Tongue (tissue), 1 donor: ENCODE measurements at regions not wholly inside any gene's neighbourhood (a gene's known extent, or its start where the extent isn't known, plus 50 kb on each side); places are given as distances from the start of the nearest gene placed in this dataset.

ENCODE experiments used
- DNase-seq: peaks from one replicate; pipeline ENCODE4 v3.0.0-alpha.2; 2015

DNA sequence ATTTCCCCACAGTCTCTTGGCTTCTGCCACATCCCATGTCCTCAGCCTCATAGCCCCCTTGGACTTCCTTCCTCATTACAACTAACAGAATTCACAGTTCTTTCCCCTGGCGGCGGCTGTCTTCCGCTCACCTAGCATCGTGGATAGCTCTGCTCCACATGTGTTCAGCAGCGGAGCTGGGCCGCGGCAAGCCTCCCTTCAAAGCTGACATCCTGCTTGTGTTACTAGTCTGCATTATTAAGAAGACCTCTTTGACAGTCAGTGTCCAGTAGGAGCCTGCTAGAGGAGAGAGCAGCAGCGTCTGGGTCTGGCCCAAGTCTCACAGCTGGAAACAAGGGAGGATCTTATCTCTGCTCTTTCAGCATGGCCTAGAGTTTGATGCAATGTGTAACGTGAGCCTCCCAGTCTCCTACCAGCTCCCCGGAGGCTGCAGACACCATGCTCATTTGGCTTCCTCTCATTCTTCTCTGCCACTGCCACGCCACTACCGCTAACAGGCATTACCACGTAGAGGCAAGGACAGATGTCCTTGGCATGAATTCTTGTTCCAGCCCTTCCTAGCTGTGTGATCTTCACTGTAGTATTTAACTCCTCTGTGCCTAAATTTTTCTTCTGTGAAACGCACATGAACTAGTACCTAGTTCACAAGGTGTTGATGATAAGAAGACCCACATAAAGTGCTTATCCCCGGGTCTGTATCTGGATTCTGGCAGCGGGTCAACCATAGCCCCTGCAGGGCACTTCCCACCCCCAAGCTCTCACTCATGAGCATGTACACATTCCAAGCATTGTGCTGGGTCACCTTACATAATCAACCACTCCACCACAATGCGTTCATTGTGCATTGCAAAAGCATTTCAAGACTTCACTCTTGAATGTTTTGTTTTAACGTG is 107.1 kb upstream of the BACH2 start:
- peak; percentile 82 for DNase-seq

DNA sequence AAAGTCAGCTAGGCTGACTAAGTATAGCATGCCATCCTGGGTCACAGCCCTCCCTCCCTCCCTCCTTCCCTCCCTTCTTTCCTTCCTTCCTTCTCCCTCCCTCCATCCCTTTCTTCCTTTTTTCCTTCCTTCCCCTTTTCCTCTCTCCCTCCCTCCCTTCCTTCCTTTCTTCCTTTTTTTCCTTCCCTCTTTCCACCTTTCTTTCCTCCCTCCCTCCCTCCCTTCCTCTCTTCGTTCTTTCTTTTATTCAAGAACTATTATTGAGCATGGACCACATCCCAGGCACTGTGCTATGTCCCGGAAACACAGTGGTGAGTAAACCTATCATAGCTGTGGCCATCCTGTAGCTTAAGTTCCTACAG is 106.2 kb upstream of the BACH2 start:
- DNase-seq = no peak

DNA sequence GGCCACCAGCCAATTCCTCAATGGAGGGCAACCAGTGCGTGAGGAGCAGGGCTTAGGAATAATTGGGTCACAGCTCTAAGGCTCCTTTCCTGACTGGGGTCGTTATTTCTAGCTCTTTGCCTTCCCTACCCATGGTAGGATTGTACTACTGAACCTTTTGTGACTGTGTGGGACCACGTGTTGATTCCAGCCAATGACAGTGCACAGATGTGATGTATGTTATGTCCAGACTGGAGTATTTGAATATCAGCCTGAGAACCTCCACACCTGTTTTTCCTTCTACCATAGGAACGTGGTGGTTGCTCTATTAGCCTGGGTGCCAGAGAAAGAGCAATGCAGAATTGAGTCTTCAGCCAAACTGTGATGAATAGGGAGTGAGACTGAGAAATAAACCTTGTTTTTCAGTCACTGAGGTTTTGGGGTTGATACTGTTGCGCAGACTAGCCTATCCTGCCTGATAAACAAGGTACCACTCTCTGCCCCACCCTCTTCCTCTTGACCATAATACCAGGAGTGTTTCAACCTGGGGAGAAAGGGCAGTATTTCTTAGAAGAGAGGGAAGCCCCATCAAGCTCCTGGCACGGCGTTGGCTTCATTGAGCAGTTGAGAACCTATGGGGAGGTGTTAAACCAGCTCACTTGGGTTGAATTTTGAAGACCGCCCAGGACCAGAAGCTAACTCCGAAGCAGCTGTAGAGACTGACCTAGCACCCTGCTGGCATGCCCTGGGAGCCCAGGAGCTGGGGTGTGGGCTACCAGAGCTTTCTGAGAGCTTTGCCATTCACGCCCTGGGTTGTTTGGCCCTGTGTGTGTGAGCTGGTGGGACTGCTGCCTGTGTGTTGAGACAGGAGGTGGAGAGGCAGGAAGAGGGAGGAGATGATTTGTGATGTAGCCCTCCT is 105.5 kb upstream of the BACH2 start:
- DNase-seq = no peak

DNA sequence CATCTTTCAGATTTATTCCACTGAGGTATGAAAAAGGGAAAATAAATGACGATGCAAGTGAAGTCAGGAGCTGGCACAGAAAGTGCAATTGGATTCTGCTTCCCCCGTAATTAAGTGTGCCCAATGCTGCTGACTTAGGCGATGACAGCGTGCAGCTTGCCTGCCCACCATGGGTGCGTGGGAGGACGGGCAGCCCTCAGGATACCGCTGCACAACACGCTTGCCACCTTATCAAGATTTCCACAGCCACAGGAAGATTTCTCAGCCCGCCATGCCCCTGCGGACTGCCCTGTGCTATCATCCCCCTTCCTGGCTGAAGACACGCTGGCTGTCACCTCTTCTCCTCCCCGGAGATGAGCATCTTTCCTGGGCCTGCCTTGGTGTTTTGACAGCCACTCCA is 103.3 kb upstream of the BACH2 start:
- DNase-seq = peak; percentile 47

DNA sequence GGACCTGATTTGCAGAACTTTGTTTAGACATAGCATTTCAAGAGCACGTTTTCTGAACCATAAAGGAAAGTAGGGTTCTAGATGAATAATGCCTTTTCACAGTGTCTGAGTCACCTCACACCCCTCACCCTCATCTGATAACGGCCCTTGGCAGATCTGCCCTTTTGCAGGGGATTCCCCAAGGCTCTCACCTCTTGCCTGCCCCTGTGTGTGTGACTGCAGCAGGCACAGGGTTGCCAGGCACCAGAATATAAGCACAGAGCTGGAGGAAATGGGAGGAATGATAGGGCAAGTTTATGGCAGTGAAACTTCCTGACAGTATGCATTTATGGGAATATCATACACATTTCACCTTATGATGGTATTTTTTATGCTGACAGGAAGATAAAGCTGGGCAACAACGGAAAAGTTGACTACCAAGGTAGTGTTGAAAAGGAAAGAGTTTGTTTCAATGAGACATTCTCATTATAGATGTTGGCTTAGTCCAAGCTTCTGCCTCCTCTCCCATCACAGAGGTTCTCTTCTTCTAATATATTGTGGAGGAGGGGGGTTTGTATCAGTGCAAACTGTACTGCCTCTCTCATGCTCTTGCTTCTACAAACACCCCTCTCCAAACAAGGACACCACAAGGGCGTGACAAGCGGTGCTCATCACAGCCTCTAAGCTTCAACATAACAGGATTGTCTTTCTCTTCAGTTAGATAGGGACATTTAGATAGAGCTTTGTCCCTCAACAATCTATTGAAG is 101.5 kb upstream of the BACH2 start:
- DNase-seq = no peak

DNA sequence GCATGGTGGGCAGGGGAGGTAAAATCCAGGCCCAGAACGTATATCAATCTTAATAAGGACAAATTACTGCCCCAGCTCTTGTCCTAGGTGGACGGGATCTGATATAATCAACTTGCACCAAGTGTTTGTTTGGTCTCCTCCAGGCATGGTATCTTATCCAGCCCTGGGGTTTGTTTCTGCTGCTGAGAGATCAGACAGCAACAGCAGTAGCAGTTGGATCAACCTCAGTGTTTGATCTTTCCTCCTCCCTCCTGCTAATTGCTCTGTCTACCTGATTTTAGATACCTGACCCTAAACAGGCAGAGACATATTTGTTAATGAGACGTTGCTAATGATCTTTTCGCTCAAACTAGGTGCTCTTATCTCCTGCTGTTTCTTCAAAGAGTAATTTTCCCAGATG is 100.4 kb upstream of the BACH2 start:
- DNase-seq = no peak

DNA sequence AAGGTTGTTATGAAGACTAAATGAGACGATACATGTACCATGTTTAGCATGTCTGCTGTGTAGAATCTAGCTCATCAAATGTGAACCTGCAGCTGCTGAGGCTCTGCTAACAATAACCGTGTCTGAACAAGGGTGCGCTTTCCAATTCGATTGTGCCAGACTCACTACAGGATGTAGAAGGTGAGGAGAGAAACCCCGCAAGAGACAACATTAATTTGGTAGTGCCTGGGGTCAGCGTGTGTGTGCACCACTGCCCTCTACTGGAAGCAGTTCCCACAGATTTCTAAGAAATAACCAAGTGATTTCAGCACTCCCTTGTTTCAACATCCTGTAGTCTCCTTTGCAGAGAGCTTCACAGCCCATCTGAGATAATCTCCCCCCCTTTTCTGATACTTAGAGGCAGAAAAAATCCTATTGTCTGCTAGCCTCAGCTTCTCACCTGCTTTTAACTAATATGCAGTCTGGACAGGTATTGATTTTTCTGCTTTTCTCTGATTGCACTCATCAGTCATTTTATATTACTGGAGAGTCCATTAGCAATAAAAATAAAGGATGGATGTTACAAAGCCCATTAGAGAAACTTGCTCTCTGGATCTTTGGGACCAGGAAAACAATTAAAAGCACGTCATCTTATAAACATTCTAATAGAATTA is 96.7 kb upstream of the BACH2 start:
- peak; percentile 80 for DNase-seq

DNA sequence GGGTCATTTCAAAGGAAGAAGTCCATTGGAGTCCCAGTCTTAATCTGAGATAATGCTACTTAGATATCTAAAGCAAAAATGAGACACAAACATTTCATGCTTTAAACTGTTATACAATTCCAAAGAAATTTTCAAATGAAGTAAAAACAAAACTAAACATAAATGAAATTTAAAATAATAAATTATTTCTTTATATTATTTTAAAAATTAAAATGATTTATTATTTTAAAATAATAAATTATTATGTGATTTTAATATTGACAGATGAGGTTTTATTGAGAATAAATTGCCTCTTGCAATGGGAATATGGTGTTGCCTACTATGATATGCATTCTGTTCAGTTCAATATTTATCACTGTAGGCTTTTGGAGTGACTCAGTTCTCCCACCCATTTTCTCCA is 93.7 kb upstream of the BACH2 start:
- no peak for DNase-seq

DNA sequence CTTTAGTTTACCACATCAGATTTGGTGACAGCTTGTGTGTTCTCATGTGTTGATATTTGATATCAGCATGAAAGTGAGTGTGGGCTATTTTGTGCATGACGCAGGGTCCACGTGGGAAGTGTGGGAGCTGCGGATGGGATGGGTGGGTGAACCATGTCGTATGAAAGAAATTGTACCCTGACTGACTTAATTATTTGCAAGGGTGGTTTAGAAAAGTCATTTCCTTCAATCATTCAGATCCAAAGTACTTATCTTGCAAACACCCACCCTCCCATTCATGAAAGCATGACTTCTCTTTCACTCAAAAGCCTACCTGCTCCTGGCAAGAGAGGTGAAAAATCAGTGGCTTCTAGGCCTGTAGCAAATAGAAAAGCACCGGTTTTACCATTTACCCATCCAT is 91.8 kb upstream of the BACH2 start:
- no peak for DNase-seq

DNA sequence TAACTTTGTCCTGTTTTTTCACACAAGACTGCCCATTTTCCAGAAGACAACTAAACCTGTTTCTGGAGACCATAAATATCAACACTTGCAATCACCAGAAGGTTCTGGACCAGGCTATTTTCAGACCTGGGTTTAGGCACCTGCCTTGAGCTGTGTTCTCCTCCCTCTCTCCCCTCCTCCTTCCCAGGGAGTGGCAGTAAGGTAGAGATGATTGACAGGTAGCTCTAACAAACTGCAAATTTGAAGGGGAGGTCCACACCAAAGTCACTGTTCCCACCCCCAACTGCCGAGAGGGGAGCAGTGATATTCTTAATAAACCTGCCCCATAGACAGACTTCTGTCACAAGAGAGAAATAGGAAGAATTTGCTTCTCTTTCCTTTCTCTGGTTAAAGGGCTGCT is 91.2 kb upstream of the BACH2 start:
- no peak for DNase-seq

DNA sequence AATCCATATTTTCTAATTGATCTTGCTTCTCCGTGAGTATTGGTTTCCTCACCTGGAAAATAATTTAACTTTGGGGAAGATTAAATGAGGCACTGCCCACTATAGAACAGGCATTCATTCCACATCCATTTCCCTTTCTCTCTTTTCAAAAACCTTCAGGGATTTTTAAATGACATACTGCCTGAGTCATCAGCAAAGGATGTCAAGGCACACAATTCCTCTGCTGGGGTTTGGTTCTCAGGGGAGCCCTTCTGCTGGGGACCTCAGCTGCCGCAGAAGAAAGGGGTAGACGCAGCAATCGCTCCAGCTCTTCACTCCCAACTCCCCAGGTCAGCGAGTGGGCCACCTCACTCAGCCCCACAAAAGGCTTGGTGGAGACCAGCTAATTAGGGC is 90.7 kb upstream of the BACH2 start:
- no peak for DNase-seq

DNA sequence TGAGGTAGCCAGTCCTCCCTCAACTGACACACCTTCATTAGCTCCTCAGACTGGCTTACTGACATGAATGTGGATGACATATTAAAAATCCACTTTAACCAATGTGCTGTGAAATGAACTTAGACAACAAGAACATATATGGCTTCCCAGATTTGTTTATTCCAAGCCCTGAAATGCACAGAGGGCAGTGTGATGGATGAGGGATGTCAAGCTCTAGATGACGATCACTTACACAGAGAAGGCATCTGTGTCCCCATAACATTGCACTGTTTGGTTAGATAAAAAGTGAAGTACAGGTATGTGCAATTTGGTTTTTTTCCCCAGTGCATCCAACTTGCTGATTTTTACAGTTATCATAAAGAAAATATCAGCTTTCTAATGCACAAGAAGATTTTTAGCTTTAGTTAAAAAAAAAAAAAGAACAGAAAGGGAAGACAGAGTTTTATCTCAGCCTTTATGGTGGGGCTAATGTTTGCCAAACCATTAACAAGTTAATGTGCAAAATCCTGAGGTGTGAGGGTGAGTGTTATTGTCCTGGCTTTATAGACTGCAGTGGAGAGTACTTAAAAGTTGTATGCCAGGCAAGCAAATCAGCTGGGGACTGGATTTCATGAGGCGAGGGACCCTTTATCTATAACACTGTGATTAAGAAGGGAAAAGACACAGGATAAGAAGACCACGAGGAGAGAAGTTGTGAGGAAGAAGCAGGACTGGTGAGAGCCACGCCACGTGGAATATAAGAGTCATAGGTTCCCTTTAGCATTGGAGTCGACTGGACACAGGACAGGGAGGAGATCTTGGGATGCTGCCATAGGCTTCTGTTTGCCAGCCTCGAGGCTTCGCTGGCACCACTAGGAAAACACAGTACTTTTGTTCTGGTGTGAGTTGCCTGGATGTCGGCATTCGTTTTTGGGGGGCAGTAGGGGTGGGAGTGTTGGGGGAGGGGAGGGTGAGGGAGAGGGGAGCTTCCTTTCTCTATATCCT is 90.0 kb upstream of the BACH2 start:
- no peak for DNase-seq

DNA sequence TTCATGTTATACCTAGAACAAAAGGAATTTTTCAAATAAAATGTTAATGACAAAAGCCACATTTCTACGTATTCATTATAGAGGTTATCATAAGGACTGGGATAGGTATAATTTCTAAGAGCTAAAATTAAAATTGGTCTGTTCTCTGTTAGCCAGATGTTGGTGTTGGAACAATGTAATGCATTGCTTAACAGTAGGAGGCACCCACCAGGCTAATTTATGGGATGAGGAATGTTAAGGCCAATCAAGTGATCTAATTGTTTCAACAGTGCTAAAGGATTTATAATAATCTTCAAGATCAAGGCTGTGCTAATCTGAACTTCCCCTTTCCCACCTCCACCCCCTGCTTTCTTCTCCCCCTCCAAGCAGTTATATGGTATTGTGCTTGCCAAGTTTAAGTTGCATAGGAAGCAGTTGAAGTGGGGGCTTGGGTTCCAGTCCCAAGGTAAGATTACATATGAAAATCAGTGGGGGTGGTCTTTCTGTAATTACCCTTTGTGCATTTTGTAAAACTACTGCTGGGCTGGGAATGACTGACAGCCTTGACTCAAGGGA is 89.2 kb upstream of the BACH2 start:
- no peak for DNase-seq

DNA sequence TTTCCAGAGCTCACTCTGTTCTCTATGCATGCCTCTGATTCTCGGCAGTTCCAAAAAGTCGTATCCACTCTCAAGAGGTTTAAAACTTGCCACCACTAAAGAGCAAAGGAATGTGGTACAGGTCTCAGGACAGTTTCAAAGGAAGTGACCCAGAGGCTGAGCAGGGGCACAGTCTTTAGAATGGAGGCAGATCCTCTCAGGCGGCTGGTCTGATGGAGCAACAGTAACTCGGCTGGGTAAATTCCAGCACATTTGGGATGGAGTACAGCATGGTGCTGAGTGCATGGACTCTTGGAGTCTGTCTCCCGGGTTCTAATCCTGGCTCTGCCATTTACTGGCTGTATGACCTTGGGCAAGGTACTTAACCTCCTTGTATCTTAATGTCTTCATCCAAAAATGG is 88.1 kb upstream of the BACH2 start:
- no peak for DNase-seq

DNA sequence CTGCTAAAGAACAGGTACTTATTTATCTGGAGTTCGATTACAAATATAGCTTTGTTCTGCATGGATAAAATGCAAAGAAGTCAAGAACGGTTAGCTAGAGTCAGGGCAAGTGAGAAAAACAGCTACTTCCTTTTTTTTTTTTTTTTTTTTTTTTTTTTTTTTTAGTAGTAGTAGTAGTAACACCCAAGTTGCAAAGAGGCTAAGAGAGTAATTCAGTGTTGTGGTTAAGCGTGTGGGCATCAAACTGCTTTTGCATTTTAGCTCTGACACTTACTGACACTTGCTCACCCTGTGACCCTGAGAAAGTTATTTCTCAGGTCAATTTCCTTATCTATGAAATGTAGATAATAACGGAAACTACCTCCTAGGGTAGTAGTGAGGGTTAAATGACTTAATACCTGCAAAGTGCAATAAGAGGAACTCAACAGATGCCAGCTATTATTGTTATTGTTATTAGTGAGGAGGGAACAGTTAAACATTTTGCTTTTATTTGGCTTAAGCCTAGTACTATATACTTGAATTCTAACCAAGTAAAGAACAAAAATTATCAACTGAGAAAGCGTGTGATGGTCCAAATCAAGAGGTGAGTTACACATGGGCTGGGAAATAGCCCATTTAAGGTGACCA is 86.7 kb upstream of the BACH2 start:
- DNase-seq = no peak

DNA sequence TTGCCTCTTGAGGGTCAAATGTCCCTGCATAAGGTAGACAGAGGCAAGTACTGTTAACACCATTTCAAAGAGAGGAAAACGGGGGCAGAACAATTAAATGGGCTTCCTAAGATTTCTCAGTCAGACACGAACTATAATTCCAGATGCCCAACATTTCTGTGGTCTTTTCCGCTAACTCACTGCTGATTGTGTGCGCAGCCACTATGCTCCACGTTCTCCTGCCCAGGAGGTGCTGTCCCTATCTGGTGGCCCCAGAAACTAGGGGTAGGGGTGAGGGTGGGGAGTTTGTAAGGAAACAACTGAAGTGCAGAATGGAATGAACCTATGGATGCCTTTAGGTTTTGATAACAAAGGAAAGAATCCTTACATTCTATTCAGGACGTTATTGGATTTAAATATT is 86.1 kb upstream of the BACH2 start:
- no peak for DNase-seq

DNA sequence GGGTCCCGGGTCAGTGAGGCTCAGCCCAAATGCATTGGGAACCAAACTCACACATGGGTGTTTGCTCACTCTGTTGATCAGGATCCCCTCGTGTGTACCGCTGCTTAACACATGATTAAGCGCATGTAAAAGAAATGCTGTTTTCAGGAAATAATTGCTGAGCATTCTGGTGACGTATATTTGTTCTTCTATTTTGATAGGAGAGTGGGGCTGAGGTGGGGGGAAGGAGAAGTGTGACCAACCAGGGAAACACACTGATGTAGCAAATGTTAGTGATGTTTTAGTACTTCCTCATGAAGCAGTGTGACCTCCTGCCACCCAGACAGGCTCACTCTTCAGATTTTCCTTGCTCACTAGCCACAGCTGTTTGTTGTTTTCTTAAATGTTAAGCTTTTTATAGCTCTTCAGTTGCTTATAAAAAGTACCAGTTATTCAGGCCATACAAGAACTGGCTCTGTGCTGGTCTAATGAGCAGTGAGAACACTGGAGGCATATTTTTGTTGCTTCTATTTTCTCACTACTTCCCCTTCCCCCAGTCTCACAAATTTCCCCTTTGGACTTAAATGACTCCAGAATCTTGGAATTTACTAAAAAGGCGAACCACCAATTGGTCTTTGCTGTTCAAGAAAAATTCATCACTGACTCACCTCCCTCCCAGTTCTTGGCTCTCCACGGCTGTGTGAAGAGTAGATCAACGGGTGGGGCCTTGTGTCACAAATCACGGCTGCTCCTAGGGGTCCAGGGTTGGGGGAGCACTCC is 79.2 kb upstream of the BACH2 start:
- peak; percentile 12 for DNase-seq

DNA sequence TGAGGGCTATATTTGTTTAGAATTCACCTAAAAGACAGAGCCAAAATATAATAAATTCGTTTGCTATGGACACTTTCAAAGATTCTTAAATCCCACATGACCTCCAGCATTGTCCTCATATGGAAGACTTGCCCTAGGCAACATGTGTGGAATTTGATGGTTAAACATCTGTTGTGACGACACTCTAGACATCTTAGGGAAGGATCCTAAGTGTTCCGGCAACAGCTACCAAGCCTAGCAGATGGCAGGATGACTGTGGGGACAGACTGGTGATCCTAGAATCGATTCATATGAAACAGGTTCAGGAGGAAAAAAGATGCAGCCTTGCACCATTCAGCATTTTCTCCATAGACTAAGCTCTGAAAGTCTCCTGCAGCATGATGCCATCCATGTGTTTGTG is 77.6 kb upstream of the BACH2 start:
- no peak for DNase-seq

DNA sequence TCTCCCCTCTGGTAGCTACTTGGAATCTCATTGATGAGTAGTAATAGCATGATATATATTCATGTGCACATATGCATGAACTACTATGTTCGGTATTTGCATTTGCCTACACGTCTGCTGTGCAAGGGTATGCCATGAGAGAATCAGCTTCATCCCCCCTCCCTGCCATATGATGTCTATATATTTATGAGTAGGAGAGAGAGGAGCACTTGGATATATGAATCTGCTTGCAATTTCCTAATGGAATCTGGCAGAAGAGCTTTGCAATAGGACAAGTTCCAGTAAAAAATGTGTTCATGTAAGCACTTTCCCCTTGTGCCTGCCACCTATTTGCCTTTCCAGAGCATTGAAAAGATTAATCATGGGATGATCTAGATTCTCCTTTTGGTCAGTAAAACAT is 76.2 kb upstream of the BACH2 start:
- no peak for DNase-seq
